Spleen (tissue), 7 donors: ENCODE measurements at regions not wholly inside any gene's neighbourhood (a gene's known extent, or its start where the extent isn't known, plus 50 kb on each side); places are given as distances from the start of the nearest gene placed in this dataset.

Experiments
- CTCF ChIP-seq, 11 experiments: fragments of 200-600 bp in 7 of 11; fragments of 450-650 bp in 4 of 11; sonication (generic) in 4 of 11; IDR thresholded peaks in 8 of 11; conservative IDR thresholded peaks in 3 of 11; 1 replicate in 7 of 11; 2 replicates in 4 of 11; pipeline versions ENCODE4 v1.4.0 to v1.8.0; 2016 to 2021; ENCODE audit warnings: antibody characterized with exemption in 11 of 11, inconsistent platforms in 4 of 11, mild to moderate bottlenecking in 1 of 11
- POLR2A ChIP-seq, 3 donors: fragments of 450-650 bp; IDR thresholded peaks; one replicate each; pipeline ENCODE4 v1.5.1; 2017; ENCODE audit warnings: antibody characterized with exemption in 3 of 3, mild to moderate bottlenecking in 1 of 3
- POLR2AphosphoS5 ChIP-seq, 3 donors: sonication (generic); formaldehyde crosslinking; IDR thresholded peaks; one replicate each; pipeline ENCODE4 v1.5.1; 2017; ENCODE audit warnings: antibody characterized with exemption in 3 of 3
- donor health status: DM: no; HTN: no; CAD: no; lungs with moderate emphysema.
- donor health status: DM: no; HTN: no; CAD: no.
- donor health status: DM: no; HTN: no; CAD: no.

GRCh38 chr6:155830531-155830930, 374.9 kb upstream of the NOX3 start:
- no peak for TF ChIP-seq CTCF (IDR thresholded peaks at IDR 0.05 in 8 of 11, conservative IDR thresholded peaks at IDR 0.05 in 3 of 11)
- no peak for TF ChIP-seq POLR2A (IDR thresholded peaks at IDR 0.05)
- no peak for TF ChIP-seq POLR2AphosphoS5 (IDR thresholded peaks at IDR 0.05)
